ENCODE measurements at regions not wholly inside any gene's neighbourhood (a gene's known extent, or its start where the extent isn't known, plus 50 kb on each side); places are given as distances from the start of the nearest gene placed in this dataset.
"Not testable (repeated sequence)": the region's sequence is repeated elsewhere in the genome, so short reads cannot be mapped to it uniquely, and the experiment has no call there.

DNA sequence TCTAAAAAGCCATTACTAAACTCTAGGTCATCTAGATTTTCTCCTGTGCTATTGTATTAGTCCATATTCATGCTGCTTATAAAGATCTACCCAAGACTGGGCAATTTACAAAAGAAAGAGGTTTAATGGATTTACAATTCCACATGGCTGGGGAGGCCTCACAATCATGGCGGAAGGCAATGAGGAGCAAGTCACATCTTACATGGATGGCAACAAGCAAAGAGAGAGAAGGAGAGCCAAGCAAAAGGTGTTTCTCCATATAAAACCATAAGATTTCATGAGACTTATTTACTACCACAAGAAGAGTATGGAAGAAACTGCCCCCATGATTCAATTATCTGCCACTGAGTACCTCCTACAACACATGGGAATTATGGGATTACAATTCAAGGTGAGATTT, 69.6 kb upstream of the CCDC6 start:
- not testable (repeated sequence) for FAIRE-seq

DNA sequence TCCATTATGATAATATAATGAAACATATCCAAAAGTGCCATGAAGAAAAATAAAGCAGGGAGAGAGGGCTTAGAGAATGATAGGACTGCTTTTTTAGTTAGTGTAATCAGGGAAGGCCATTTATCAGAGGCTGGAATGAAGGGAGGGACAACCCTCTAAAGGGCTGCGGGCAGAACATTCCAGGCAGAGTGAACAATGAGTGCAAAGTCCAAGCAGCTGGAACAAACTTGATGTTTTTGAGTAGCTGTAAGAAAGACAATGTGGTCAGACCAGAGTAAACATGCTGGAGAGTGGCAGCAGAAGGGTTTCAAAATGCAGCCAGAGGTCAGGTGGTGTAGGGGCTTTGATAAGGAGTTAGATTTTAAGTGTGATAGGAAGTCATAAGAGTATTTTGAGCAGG, 65.6 kb upstream of the CCDC6 start:
- DNase-seq (ENCODE audit: insufficient read length, low spot score) (no peak), FAIRE-seq (no peak)

More for the DNA sequence above, 69.6 kb upstream of the CCDC6 start:
- not testable (repeated sequence) for DNase-seq (ENCODE audit: insufficient read length, low spot score)

DNA sequence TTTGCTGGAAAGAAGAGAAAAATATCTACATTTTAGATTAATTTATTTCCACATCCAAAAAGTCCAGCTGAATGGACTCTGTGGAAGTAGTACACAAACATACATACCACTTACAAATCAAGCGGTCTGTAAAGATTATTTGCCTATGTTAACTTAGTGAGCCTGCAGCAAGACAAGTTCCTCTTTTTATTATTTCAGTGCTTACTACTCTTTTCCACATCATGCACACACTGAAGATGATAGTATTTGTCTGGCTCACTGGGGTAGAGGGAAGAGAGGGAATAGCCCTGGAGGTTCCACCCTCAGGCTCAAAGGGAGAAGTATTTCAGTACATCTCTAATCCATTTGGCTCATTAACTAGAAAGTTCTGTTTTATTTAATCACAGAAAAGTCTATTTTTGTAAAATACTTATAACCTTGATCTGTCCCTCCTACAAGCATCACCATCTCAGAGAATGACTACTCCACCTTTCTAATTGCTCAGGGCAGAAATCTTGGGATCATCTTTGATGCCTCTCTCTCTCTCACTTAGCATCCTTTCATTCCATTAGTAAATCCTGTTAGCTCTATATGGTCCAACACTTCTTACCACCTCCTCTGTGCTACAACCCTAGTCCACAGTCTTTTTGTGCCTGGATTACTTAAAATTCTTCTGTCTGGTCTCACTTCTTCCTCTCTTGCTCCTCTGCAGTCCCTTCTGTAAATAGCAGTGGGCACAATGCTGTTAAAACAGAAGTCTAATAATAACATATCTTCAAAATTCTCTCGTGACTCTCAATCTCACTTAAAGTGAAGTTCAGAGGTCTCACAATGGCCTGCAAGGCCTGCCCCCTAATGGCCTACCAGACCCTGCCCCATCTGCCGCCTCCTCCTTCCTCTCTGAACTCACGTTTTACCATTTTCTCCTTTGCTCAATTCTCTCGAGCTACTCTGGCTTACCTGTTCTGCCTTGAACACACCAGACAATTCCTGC, 64.3 kb upstream of the CCDC6 start:
- FAIRE-seq (no peak), DNase-seq (ENCODE audit: insufficient read length, low spot score) (no peak)

More for the DNA sequence above, 65.6 kb upstream of the CCDC6 start:
- no peak for TF ChIP-seq POLR2A (IDR thresholded peaks at IDR 0.05; ENCODE audit: low read depth, low read length)

DNA sequence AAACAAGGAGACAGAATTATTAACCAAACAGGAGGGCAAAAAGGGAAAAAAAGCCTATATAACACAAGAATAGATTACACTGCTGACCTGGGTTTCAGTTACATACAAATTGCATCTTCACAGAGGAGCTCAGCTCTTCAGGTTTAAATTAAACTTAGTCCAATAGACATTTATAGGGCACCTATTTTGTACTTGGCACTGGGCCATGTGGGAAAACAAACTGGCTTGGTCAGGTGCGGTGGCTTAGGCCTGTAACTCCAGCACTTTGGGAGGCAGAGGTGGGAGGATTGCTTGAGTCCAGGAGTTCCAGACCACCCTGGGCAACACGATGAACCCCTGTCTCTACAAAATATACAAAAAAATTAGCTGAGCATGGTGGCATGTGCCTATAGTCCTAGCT, 62.3 kb upstream of the CCDC6 start:
- no peak for FAIRE-seq
- no peak for DNase-seq (ENCODE audit: insufficient read length, low spot score)
- TF ChIP-seq POLR2A (IDR thresholded peaks at IDR 0.05; ENCODE audit: low read depth, low read length) = no peak

More for the DNA sequence above, 64.3 kb upstream of the CCDC6 start:
- no peak for TF ChIP-seq POLR2A (IDR thresholded peaks at IDR 0.05; ENCODE audit: low read depth, low read length)

DNA sequence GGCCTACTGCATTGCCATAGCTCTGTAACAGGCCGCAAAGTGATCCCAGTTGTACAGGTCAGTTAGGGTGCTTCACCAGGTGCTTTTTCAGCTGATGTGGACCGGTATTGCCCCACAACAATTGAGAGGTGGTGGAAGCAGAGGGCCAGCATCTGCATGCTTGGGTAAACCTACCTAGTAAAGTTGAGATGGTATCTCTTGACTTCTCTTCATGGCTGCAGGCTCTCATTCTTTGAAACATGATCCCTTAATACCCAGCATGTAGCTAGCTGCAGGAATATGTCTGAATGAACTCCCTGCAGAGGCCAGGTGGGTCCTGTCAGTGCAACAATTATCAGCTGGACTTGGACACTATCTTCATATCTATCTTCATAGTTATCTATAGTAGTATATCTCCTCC, 60.7 kb upstream of the CCDC6 start:
- no peak for FAIRE-seq
- no peak for TF ChIP-seq POLR2A (IDR thresholded peaks at IDR 0.05; ENCODE audit: low read depth, low read length)
- no peak for DNase-seq (ENCODE audit: insufficient read length, low spot score)

DNA sequence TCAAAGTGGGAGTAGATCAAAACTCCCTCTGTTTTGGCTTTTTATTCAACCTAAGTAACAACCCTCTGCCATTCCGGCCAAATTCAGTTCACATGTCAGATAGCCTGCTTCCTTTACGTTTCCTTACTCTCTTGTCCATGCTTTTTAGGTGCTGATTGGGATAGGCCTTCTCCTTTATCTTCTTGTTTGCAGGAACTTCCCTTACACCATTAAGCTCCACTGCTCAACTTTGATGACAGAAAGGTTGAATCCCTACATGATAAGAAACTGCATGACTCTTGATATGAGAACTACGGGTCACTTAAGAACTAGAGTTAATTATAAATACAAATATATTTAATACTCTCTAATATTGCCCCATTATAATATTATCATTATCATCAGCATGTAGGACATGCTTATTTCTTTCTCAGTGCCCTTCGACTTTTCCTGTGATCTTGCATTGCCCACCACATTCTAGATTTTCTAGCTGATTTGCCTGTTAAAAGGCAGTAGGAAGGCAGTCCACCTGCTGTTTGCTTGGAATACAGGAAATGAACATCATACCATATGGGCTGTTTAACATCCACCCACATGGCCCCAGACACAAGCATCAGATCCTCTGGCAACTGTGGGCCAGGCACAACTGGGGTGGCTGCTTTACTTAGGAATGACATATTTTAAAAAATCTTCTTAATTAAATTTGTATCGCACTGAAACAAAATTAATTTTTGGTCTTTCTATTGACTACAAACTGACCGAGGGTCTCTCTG, 59.7 kb upstream of the CCDC6 start:
- FAIRE-seq = peak; percentile 48
- TF ChIP-seq POLR2A (IDR thresholded peaks at IDR 0.05; ENCODE audit: low read depth, low read length) = no peak
- no peak for DNase-seq (ENCODE audit: insufficient read length, low spot score)

DNA sequence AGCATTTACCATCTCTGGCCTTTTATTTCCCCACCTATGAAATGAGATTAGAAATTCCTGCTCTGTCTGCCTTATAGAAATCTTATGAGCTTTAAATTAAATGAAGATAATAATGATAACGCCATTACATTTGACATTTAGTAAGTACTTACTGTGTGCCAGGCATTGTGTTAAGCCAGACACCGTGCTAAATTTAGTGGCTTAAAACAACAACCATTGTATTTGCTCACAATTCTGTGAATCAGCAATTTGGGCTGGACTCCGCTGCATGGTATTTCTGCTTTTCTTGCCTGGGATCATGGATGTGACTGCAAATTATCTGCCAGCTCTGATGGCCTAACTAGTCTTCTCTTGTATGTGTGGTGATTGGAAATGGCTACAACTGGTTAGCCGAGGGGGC, 56.4 kb upstream of the CCDC6 start:
- no peak for FAIRE-seq
- no peak for TF ChIP-seq POLR2A (IDR thresholded peaks at IDR 0.05; ENCODE audit: low read depth, low read length)
- DNase-seq (ENCODE audit: insufficient read length, low spot score) = no peak

DNA sequence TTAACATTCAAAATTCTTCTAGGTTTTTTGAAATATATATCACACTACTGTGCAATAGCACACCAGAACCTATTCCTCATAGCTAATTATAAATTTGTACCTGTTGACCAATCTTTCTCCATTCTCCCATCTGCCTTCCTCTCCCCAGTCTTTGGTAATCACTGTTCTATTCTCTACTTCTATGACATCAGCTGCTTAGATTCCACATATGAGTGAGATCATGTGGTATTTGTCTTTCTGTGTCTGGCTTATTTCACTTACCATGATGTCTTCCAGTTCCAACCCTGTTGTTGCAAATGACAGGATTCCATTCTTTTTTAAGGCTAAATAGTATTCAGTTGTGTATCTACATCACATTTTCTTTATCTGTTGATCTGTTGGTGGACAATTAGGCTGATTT, 54.4 kb upstream of the CCDC6 start:
- TF ChIP-seq POLR2A (IDR thresholded peaks at IDR 0.05; ENCODE audit: low read depth, low read length) = no peak
- no peak for DNase-seq (ENCODE audit: insufficient read length, low spot score)
- no peak for FAIRE-seq

DNA sequence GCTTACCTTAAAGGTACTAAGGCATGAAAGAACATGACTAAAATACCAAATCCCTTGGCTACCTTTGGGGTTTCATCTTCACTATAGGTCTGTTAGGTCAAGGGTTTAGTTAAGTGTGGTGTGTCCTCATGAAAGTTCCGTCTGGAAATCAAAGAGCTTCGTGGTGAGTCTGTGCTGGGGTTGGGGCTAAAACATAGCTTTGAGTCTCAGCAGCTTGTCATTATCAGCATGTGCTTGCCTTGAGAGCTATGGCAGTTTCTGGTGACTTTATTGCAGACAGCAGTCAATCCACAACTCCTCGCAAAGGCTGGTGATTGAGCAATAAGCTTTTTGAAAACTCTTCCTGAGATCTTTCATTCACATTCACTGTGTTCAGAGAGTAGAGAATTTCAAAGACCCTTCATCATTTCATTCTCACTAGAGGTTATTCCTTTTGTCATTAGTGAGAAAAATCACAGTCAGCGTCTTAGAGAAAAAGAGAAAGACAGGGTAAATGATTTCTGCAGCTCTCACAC, 53.2 kb upstream of the CCDC6 start:
- FAIRE-seq (no peak), DNase-seq (ENCODE audit: insufficient read length, low spot score) (no peak)
- TF ChIP-seq POLR2A (IDR thresholded peaks at IDR 0.05; ENCODE audit: low read depth, low read length) = no peak

DNA sequence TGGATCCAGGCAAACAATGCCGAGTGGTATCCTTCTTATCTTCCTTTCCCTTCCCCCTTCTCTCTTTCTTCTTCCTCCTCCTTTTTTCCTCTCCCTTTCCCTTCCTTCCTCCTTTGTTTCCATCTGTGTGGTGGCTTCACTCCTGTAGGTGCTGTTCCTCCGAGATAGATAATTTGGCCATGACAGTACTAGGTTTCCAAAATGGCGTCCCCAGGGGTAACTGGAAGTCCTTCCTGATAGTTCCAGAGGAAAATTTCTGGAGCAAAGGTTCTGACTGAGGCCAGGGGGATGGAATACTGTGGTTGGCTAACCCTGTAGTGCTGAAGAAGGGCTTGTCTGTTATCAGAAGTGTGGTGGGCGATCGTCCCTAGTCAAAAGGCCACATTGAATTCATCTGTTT, 52.5 kb upstream of the CCDC6 start:
- TF ChIP-seq POLR2A (IDR thresholded peaks at IDR 0.05; ENCODE audit: low read depth, low read length) = no peak
- FAIRE-seq (no peak), DNase-seq (ENCODE audit: insufficient read length, low spot score) (no peak)

DNA sequence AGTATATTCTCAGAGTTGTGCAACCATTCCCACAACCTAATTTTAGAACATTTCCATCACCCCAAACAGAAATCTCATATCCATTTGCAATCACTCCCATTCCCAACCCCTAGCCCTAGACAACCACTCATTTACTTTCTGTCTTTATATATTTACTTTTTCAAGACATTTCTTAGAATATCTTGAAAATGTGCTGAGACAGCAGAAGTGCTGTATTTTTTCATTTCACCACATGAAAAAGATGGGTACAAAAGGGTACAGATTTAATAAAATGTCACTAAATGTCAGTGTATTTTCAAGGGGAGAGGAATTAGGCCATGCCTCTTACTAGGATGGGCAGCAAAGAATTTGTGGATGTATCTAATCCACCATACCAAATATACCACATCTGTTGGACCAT, 51.6 kb upstream of the CCDC6 start:
- DNase-seq (ENCODE audit: insufficient read length, low spot score) (no peak), FAIRE-seq (no peak)
- TF ChIP-seq POLR2A (IDR thresholded peaks at IDR 0.05; ENCODE audit: low read depth, low read length) = no peak

All from H54 (cell line).